DMS 273 treated with DMSO at 0.1 percent for 48 hours (cell line): ENCODE measurements at regions not wholly inside any gene's neighbourhood (a gene's known extent, or its start where the extent isn't known, plus 50 kb on each side); places are given as distances from the start of the nearest gene placed in this dataset.

Source experiments
- DNase-seq: peaks from one replicate; lab custom pipeline; 2025; lab: John Stamatoyannopoulos, UW

DNA sequence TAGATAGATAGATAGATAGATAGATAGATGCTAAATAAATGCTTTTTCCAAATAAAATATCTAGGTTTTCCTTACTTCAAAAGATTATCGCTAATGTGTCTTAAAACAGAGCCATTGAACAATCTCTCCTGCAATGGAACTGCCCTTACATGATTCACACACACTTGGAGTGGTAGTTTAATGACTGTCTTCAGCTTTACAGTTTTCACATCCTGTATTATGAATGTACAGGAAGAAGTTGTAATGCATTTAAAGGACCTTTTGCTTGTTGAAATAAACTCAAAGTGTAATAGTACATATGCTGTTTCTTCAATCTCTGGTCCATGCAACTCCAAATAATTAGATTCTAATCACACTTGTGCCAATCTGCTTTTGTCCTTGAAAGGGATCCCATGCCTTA is 797.6 kb upstream of the CDH2 start:
- DNase-seq: no peak

DNA sequence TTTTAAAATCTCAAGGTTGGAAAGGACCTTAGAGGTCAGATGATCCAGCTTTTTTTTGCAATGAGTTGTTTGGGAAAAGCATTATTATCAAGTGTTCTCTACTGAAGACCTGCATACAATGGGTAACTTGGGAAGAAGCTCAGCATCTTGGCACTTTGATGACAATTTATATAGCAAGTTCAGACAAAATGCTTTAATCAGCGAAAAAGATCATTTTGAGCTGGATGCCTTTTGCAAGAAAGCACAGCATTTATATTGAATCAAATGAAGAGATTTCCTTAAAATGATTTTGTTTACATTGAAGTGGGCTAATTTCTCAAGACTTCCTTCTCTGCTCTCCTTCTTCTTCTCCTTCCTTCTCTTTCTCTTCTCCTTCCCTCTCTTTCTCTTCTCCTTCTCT is 796.4 kb upstream of the CDH2 start:
- DNase-seq: no peak

DNA sequence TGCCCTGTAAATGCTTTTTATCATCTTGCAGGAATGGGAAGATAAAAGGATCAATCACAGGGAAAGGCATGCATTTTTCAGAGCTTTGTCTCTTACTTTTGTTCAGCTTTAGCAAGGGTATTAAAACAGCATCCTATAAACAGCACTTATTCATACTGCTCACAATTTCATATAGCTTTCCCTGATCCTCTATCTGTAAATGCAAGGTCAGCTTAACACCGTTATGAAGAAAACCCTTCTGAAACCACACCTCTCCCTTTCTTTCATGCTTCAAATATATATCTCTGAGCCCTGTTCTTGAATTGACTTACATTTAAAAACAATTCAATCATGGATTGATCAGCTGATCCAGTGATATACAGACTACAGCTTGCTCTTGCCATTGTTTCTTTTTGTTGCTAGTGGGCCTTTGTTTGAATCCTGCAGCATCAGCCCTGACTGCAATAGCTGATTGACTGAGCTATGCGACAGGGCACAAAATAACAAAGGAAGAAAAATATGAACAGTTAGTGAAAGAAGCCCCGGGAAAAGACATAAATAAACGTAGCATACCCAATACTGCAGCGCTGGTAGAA is 795.5 kb upstream of the CDH2 start:
- no peak for DNase-seq

DNA sequence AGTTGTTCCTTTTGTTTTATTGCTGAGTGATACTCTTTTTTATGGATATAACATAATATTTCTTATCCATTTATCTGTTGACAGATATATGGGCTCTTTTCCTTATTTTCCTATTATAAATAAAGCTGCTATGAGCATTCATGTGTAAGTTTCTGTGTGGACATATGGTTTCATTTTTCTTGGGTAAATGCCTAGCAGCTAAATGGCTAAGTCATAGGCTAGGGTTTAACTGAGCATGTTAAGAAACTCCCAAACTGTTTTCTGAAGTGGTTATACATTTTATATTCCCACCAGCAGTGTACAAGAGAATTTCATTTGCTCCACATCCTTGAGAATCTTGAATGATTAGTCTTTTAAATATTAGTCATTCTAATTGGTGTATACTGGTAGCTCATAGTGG is 786.6 kb upstream of the CDH2 start:
- DNase-seq: no peak

DNA sequence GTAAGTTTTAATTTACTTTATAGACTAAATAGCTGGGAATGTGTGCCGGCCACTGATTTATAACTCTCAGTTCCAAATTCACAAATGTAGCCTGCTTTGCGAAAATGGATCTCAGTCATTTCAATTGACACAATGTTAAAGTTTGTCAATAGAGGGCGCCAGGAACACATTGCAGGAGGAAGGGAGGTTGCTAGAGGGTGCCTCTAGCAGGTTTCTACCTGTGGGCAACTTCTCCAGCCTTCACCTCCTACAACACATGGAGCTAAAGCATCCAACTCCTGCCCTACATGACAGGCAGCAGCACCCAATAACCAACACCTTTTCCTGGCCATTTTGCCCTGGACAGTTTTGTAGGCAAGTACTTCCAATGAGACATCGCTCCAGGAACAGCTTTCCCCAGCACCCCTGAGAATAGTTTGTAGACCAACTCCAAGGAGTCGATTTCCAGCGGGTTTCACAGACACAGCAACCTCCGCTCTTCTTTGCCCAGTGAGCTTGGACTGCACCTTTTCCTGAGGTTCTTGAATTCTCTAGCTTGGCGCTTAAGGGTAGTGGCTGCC is 784.8 kb upstream of the CDH2 start:
- no peak for DNase-seq

DNA sequence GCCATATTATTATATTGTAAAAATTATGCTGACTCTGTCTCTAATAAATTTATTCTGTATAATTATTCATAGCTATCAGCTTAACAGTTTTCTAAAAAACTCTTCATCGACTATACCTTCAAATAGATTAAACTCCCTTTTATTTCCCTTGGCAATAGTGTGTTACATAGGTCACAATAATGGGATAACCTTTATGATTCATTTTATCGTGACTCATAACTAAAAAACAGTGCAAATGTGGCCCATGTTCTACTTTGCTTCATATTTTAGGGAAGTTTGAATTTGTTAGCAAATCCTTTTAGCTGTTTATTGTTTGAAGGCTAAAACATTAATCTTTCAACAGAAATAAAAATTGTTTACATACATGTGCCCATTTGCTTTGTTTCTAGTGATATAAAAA is 783.2 kb upstream of the CDH2 start:
- no peak for DNase-seq

DNA sequence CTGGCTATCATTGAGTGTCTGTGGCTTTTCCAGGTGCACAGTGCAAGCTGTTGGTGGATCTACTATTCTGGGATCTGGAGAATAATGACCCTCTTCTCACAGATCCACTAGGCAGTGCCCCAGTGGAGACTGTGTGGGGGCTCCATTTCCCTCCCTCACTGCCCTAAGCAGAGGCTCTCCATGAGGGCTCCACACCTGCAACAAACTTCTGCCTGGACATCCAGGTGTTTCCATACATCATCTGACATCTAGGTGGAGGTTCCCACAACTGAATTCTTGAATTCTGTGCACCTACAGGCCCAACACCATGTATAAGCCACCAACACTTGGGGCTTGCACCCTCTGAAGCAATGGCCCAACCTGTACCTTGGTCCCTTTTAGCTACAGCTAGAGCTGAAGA is 775.4 kb upstream of the CDH2 start:
- DNase-seq: no peak

DNA sequence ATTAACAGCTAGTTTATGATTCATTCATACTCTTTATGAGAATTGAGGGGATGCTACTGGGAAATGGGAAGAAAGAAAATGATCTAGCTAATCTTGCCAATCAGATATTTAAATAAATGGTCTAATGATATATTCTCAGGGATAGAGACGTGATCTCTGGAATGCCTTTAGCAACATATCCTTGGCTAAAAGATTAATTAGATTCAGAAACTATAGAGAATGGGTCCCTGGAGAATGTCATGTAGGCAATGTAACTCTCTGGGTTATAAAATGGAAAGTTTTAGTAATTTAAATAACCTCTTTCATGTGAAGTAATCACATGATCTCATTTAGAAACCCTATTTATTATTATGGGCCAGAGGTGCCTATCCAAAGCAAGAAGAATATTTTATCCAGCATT is 771.0 kb upstream of the CDH2 start:
- no peak for DNase-seq

DNA sequence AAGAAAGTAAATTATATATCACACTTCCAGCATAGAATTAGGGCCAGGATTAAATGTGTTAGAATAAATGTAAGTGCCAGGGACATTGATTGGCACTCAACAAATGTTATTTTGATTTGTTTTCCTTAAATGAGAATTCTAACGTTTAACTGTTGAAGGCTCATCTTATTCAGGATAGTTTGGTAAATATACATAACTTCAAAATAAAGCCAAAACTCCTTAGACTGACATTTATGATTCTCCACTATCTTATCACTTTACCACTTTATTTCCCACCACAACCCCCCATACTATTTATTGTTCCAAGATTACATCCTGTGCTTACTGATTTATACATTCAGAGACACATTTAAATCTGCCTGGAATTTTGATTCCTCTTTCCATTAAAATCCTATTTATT is 769.5 kb upstream of the CDH2 start:
- DNase-seq: no peak

DNA sequence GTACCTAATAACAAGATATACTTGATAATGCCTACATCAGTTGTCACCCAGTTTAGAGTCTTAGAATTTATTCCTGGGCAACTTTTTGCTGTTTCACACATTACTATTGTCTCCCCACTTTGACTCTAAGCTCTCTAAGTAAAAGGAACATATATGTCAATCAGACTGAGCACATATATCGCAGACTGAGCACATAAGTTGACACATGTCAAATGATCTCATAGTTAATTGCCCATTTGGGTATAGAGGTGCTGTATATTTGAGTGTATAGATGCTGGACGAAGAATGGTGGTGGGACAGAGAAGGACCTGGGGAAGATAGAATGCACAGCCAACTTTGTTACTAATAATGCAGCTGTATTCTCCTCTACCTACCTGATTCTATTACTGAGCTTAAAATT is 746.0 kb upstream of the CDH2 start:
- no peak for DNase-seq

DNA sequence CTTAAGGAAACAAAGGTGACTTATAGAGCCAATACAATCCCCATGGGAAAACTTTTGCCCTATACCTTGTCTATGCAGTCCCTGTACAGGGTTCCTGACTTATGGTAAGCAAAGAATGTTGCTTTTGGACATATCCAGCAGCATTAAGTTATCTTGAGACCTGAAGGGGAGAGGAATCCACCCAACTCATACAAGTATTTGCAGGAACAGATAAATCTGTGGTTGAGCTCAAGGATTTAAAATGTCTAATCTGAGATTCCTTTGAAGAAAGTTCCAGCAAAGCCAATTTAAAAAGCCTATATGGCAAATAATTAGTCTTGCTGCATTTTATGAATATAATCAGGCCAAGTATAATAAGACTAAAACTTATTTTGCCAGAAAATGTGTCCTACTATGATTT is 739.5 kb upstream of the CDH2 start:
- DNase-seq: no peak

DNA sequence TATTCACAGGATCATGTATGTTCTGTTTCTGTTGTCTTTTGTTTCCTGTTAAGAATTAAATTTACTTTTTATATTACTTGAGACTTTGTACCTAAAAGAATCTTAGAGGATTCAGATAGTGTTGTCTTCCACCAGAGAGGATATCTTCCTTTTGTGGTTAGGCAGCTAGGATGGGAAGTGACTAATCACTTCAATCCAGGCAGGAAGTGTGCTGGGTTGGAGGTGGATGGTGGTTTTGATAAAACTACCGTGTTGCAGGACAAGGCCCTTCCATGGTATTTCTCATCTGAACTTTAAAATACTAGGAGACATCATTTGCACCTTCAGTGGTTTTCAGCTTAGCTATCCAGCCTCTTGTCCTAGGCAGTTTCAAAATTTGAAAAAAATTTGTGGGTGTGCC is 728.6 kb upstream of the CDH2 start:
- no peak for DNase-seq

DNA sequence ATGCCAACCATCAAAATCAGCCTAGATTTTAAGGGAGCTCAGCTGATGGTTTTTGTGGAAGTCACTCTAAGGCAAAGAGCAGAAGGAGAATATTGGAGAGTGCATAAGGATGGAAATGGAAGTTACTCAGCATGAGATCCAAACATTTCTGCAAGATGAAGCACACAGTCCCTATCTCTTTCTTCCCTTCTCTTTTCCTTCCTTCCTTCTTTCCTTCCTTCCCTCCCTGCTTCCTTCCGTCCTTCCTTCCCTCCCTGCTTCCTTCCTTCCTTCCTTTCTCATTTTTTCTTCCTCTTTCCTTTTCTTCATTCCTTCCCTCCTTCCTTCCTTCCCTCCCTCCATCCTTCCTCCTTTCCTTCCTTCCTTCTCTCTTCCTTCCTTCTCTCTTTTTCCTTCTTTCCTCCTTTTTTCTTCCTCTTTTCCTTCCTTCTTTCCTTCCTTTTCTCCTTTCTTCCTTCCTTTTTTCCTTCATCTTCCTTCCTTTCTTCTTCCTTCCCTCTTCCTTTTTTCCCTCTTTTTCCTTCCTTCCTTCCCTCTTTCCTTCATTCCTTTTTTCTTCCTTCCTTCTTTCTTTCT is 727.9 kb upstream of the CDH2 start:
- DNase-seq: no peak

DNA sequence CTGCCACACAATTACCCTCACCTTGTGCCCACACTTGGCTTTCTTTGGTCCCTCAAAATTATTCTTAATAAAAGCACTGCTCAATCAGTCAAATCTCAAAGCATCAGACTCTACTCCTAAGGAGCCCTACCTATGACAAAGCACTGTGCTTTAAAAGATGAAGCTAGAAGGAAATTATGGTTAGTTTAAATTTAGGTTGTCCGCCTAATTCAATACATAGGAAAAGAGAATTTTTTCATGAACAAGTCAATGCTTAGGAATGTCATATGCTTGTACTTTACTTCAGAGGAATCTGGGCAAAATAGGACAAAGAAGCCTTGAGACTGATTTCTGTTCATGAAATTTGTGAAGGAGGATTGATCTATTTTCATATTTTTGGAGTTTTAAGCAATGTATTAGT is 726.4 kb upstream of the CDH2 start:
- no peak for DNase-seq

DNA sequence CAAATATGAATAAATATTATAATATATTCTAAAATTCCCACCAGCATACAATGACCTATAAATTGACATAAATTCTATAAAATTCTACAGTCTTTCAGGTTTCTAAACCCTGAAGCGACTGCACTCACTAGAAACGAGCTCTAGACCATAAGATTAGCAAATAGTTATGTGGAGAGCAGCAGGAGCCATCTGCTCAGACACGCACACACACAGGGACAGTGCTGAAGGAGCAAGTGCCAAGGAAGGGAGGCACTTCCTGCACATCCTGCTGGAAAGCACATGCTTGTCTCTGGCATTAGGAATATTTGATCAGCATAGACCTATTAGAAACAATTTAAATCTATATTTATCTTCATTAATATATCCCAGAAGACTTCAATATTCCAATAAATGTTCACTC is 713.9 kb upstream of the CDH2 start:
- DNase-seq: no peak

DNA sequence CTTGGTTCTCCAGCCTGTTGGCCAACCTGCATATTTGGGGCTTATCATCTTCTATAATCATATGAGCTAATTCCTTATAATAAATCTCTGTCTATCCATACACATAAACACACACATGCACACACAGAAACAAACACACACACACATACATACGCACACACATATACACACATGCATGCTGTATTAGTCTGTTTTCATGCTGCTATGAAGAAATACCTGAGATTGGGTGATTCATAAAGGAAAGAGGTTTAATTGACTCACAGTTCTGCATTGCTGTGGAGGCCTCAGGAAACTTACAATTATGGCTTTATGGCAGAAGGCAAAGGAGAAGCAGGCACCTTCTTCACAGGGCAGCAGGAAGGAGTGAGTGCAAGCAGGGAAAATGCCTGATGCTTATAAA is 707.4 kb upstream of the CDH2 start:
- no peak for DNase-seq

DNA sequence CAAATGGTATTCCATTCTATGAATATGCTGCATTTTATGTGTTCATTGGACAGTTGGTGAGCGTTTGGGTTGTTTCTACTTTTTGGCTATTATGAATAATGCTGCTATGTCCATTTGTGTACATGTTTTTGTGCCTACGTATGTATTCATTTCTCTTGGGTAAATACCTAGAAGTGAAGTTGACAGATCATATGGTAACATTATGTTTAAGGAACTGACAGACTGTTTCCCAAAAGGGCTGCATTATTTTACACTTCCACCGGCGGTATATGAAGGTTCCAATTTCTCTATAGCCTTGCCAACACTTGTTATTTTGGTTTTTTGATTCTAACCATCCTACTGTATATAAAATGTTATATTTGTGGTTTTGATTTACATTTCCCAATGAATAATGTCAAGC is 703.9 kb upstream of the CDH2 start:
- DNase-seq: no peak

DNA sequence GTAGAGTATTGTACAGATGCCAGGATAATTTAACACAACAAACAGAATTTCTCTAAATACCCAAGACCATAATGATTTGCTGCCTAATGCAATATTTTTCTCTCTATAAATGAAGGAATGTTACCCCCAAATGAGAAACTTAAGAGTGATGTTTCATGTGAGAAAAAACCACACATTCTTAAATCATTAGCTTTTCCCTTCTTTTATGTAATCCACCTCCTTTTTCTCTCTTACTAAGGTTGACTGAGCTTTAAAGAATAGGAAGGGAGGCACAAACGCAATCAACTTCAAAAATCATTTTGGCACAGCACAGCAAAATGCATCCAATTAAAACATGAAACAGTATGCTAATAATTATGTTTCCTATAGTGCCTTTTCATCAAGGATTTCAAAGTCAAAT is 698.1 kb upstream of the CDH2 start:
- no peak for DNase-seq

DNA sequence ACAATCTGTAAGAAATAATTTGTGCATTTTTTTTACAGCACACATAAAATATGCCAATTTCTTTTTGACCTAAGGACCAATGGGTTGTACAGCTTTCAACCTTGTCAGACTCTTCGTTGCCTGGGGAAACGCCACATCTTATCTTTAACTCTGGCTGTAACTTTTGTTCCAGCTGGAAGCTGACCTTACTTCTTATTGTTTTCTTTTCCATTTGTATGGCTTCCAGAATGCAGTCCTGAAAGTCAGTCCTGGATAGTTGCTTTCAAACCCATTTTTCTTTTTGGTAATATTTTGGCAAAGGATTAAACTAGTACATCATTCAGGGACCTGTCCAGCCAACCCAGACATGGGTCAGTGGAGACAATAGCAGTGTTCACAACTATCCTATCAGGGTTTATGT is 686.5 kb upstream of the CDH2 start:
- DNase-seq: no peak

DNA sequence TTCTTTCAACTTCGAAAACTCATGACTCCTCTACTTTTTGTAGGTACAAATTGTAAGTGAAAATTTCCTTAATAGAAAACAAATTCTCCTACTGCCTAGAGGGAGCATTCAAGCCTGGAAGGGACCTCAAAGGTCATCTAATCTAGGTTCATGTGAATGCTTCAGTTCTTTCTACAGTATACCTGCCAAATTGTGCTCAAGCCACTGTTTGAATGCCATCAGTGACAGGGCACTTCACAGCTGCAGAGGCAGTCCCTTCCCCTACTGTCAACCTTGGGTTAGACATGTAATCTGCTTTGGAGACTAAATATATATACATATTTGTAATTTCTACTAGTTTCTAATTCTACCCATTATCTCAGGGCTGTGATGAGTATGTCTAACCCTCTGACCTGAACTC is 681.3 kb upstream of the CDH2 start:
- no peak for DNase-seq

DNA sequence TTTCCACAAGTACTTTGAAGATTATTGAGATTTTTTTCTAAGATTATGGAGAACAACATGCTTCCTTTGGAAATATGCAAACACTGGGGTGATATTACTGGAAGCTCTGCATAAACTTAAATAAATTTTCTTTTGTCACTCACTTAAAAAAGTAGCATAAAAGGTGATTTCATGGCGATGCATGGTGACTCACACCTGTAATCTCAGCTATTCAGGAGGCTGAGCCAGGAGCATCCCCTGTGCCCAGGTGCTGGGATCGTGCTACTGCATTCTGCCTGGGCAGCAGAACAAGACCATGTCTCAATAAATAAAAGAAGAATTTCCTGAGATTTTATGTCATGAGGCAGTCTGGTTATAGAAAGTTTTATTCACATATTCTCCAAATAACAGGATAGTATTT is 679.1 kb upstream of the CDH2 start:
- DNase-seq: no peak

DNA sequence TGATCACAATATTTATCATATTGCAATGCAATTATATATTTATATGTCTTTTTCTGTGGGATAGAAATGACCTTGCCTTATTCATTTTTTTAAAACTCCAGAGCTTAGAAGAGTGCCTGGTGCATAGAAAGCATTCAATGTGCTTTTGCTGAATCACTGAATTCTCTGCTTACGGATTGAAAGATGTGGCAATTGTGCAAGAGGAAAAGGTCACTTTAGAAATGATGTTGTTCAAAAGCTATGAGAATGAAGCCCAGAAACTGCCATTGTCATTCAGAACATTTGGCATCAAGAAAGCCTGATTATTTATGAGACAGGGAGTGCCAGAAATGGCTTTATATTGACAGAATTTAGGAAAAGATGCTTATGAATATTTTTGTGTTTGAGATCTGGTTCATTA is 678.6 kb upstream of the CDH2 start:
- no peak for DNase-seq

DNA sequence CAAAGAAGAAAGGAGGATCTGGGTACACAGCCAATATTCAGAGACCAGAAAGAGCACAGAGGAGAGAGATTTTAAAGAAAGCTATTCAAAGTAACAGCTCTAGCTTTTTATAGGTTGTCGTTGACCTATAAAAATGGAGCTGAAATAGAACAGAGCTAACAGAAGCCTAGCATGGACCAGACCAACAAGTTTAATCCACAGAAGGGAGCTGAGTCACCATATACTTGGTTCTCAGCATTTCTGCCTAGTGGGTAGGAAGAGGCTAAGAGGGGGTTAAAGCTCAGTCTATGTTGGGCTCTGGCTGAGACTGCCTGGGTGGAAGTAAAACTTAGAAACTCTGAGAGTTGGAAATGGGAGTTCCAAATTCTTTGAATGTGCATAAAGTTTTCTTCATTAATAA is 678.0 kb upstream of the CDH2 start:
- no peak for DNase-seq

DNA sequence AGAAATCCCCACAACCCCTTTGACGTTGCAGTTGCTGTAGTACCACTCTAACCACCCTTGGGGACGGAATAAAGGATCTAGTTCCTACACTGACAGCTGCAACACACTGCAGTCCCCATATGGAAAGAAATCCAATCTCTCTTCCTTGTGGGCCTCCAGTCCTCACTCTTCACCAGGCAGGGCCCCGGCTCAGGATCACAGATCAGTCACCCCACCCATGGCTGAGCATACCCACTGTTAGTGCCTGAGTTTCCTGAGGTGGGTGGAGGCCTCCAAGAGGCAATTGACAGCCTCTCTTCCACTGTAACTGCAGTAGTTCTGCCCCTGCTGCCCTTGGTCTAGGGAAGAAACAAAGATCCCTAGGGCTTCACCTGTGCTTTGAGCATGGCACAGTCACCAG is 670.0 kb upstream of the CDH2 start:
- DNase-seq: no peak
